ENCODE measurements at regions not wholly inside any gene's neighbourhood (a gene's known extent, or its start where the extent isn't known, plus 50 kb on each side); places are given as distances from the start of the nearest gene placed in this dataset.
"Not testable (repeated sequence)": the region's sequence is repeated elsewhere in the genome, so short reads cannot be mapped to it uniquely, and the experiment has no call there.

- Histone ChIP-seq H3K27me3 (no peaks in the 10 kb centered on the region), H3K36me3 (no peaks in the 10 kb centered on the region), H3K4me1 (no peaks in the 10 kb centered on the region), H3K27ac (no peak overlapping the region), H3K4me3 (no peak overlapping the region), H3K9me3 (no peaks in the 10 kb centered on the region)
- no peak for DNase-seq
- TF ChIP-seq, protein P1, sequence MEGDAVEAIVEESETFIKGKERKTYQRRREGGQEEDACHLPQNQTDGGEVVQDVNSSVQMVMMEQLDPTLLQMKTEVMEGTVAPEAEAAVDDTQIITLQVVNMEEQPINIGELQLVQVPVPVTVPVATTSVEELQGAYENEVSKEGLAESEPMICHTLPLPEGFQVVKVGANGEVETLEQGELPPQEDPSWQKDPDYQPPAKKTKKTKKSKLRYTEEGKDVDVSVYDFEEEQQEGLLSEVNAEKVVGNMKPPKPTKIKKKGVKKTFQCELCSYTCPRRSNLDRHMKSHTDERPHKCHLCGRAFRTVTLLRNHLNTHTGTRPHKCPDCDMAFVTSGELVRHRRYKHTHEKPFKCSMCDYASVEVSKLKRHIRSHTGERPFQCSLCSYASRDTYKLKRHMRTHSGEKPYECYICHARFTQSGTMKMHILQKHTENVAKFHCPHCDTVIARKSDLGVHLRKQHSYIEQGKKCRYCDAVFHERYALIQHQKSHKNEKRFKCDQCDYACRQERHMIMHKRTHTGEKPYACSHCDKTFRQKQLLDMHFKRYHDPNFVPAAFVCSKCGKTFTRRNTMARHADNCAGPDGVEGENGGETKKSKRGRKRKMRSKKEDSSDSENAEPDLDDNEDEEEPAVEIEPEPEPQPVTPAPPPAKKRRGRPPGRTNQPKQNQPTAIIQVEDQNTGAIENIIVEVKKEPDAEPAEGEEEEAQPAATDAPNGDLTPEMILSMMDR (IDR thresholded peaks at IDR 0.05): no peak
- TF ChIP-seq POLR2A (IDR thresholded peaks at IDR 0.05): no peak
Measured at GRCh38 chr2:83894976-83895375, 564.1 kb downstream of the SUCLG1 start.

DNA sequence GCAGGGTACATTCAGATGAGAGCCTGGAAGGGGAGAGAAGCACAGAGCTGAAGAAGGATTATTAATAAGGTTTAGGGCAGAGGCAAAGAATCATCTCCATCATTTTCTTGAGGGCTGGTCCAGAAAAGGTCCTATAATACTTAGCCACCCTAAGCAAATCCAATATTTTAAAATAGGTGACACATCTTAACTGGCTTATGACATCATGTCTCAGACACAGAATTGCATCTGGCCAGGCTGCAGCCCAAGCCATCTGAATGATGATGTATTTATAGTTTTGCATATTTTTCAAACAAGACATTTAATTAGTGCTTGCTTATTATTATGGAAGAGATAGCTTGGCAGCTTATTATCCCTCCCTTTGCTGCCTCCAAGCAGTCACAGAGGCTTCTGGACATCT, 571.3 kb downstream of the SUCLG1 start:
- TF ChIP-seq, protein P1 (IDR thresholded peaks at IDR 0.05): no peak
- no peak for TF ChIP-seq POLR2A (IDR thresholded peaks at IDR 0.05)
- Histone ChIP-seq H3K9me3 (no peaks in the 10 kb centered on the region), H3K36me3 (no peaks in the 10 kb centered on the region)

DNA sequence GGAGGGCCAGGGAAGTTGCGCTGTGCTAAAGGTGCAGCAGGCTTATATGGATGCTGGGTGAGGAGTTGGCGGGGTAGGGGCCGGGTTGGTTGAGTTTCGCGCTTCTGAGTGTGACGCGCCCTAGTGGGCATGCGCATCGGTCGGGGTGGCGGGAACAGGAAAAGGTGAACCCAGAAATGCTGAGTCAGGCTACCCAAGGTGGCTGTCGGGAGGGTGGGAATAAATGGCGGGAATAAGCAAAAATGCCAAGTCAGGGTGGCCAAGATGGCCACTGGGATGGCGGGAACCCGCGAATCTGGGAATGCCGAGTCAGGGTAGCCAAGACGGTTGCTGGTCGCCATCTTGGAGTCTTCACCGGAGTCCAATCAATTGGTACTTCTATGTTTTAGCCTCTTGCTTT, 580.0 kb downstream of the SUCLG1 start:
- H3K4me1 ChIP-seq: no peaks in the 10 kb centered on the region
- TF ChIP-seq, protein P1 (IDR thresholded peaks at IDR 0.05): no peak
- H3K27me3 ChIP-seq: no peaks in the 10 kb centered on the region
- no peaks in the 10 kb centered on the region for H3K36me3 ChIP-seq
- no peak overlapping the region for H3K4me3 ChIP-seq
- H3K27ac ChIP-seq: no peak overlapping the region
- no peak for DNase-seq
- no peaks in the 10 kb centered on the region for H3K9me3 ChIP-seq

More for the DNA sequence above, 571.3 kb downstream of the SUCLG1 start:
- Histone ChIP-seq H3K4me3 (no peak overlapping the region), H3K27me3 (no peaks in the 10 kb centered on the region), H3K4me1 (no peaks in the 10 kb centered on the region), H3K27ac (no peak overlapping the region)
- DNase-seq: no peak

DNA sequence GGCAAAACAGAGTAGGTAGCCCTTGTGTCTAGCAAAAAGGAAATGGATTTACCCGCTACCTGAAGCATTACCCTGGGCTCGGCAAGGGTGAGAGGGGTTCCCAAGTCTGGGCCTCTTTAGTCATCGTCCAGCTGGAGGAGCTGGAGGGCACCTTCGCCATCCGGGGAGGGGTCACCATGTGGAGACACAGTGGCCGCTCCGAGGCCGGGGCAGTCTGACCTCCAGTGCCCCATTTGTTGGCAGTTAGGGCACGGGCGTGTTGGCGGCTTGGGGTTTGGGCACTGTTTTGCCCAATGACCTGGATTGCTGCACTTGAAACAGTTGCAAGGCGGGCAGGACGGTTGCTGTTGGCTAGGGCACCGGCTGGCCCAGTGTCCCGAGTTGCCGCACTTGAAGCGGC, 581.8 kb downstream of the SUCLG1 start:
- H3K27ac ChIP-seq, H3K4me3 ChIP-seq, DNase-seq, H3K4me1 ChIP-seq, H3K36me3 ChIP-seq, H3K27me3 ChIP-seq, H3K9me3 ChIP-seq: not testable (repeated sequence)

DNA sequence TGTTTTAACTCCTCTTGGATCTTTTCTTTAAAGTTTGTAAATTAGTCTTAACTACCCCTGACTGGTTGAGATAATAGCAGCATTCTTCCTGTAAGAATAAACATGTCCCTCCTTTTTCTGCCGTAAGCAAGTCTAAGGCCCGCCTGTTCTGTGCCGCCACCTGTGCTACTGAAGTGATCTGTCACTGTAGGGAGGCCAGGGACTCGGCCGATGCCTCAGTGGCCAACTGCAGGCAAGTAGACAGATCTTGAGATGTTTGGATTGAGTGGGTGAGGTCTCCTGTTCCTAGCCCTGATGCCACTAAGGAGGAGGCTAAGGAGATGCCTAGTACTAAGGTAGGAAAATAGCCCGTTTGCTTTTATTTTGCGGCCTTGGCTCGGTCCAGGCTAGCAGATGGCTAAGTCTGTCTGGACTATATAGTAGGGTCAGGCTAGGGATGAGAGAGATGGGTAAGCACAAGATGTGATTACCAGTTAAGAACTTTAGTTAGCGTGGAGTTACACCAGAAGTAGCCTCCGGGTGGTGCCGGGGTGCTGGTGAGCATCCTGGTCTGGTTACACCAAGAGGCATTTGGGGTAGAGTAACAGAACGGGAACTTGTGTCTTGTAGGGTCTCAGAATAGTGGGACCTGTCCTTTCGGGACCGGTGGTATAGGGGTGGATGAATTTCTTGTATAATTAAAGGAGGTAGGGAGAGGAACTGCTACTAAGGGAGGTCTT, 584.2 kb downstream of the SUCLG1 start:
- H3K4me3 ChIP-seq: no peak overlapping the region
- no peak for DNase-seq
- no peaks in the 10 kb centered on the region for H3K27me3 ChIP-seq
- no peaks in the 10 kb centered on the region for H3K36me3 ChIP-seq
- H3K27ac ChIP-seq: no peak overlapping the region
- H3K4me1 ChIP-seq: no peaks in the 10 kb centered on the region
- H3K9me3 ChIP-seq: no peaks in the 10 kb centered on the region
- TF ChIP-seq, protein P1 (IDR thresholded peaks at IDR 0.05): no peak
- TF ChIP-seq POLR2A (IDR thresholded peaks at IDR 0.05): no peak

- no peak overlapping the region for H3K27ac ChIP-seq
- no peak overlapping the region for H3K4me3 ChIP-seq
- H3K27me3 ChIP-seq: no peaks in the 10 kb centered on the region
- no peaks in the 10 kb centered on the region for H3K36me3 ChIP-seq
- H3K4me1 ChIP-seq: no peaks in the 10 kb centered on the region
- no peaks in the 10 kb centered on the region for H3K9me3 ChIP-seq
- TF ChIP-seq, protein P1 (IDR thresholded peaks at IDR 0.05): no peak
- TF ChIP-seq POLR2A (IDR thresholded peaks at IDR 0.05): no peak
- DNase-seq: no peak
Measured at GRCh38 chr2:83874066-83874465, 585.0 kb downstream of the SUCLG1 start.
